Fibroblast of the aortic adventitia (primary cell): ENCODE measurements at regions not wholly inside any gene's neighbourhood (a gene's known extent, or its start where the extent isn't known, plus 50 kb on each side); places are given as distances from the start of the nearest gene placed in this dataset.

Experiments used
- DNase-seq: peaks from one replicate; pipeline ENCODE4 v3.0.0-alpha.2; 2010; ENCODE audit warnings: low read depth
- H3K4me3 ChIP-seq: 2 replicates; pipeline ENCODE4 v1.5.1; 2011; ENCODE audit warnings: low read depth, mild to moderate bottlenecking, control low read depth, low read length, moderate library complexity
- CTCF ChIP-seq: IDR thresholded peaks from 2 replicates; pipeline ENCODE4 v1.5.1; 2011; ENCODE audit warnings: mild to moderate bottlenecking, low read length, control low read depth, inconsistent platforms; ENCODE audit not compliant: insufficient read depth

- no peak for DNase-seq
- no peak for TF ChIP-seq CTCF
- H3K4me3 ChIP-seq = no peak overlapping the region
Measured at GRCh38 chr13:109693213-109693612, 93.2 kb downstream of the IRS2 start.

DNA sequence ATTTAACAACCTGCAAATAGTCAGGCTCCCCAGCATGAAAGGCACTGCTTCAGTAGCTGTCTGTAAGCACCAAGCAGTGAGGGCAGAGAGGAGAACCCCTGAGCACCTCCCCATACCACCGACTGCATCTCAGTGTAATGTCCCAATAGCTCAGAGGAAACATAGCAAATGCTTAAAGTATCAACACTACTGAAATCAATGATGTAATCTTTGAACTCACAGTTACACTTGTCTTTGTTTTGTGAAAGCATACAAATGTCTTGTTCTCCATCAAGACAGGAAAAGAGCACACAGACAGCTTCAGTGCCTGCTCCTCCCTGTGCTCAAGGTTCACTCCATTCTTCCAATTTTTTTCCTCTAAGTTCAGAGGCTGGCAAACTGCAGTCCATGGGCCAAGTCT lies 94.7 kb downstream of the IRS2 start:
- DNase-seq = no peak
- no peak for TF ChIP-seq CTCF
- H3K4me3 ChIP-seq = no peak overlapping the region

- no peak overlapping the region for H3K4me3 ChIP-seq
- no peak for TF ChIP-seq CTCF
- no peak for DNase-seq
Measured at GRCh38 chr13:109687559-109688448, 98.6 kb downstream of the IRS2 start.

DNA sequence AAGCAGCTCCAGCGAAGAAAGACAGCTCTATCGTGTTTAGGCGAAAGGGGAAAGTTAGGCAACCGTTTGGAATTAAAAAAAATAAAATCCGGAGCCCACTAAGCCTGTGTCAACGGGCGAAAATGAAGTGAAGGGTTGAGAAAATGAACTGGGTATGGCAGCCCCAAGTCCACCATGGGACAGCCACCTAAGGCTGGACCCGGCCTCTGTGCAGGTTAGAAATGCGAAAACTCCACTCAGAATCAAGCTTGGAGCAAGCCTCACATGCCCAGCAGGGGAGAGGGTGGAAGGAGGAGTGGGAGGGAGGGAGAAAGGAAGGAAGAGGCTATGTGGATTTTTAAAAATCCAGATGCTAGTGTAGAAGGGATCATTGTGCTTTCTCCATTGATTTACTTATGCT lies 101.2 kb downstream of the IRS2 start:
- no peak for DNase-seq
- no peak overlapping the region for H3K4me3 ChIP-seq
- no peak for TF ChIP-seq CTCF

DNA sequence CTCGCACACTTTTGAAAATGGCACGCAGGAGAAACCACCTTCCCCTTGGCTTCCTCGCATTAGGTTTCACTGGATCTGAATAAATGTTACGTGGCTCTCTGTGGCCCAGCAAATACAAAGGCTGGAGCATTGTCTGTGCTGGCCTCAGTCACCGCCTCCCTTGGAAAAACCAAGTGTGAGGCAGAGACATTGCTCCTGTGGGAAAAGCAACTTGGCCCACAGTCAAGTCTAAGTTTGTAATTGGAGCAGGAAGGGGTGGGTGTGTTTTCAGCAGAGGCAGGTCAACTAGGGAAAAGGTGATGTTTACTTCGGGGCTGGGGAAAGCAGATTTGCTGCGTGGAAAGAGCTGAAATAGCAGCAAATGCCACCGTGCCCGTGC lies 101.6 kb downstream of the IRS2 start:
- H3K4me3 ChIP-seq = no peak overlapping the region
- no peak for DNase-seq
- TF ChIP-seq CTCF = no peak

DNA sequence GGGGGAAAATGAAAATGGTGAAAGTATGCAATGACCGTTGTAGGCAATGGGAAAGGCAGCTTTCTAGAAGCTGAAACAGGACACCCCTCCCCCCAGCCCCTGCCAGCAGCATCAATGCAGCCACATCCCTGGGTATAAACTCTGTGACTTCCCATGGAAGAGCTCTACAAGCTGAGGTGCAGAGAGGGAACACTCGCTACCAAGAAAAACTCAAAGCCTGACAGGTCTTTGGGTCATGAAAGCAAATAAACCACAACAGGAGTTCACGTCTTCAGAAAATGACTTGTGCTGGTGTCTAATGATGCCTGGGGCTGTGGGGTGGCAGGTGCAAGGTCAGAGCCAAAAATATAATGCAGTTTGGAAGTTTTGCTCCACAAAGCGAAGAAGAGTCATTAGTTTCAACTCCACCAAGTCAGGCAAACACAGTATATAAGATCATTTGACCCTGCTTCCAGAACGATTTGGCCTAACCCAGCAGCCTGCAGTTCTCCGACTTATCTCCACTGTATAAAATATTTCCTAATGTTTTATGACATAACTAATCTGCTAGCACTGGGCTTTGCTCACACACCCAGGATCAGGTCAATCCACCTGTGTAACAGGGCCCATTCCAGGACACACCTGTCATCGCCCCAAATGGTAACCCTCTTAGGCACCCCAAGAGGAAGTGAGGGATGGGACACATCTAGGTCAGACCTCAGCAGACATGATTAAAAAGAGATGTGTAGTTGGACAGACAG lies 102.1 kb downstream of the IRS2 start:
- no peak for TF ChIP-seq CTCF
- no peak overlapping the region for H3K4me3 ChIP-seq
- no peak for DNase-seq
